ENCODE measurements at regions not wholly inside any gene's neighbourhood (a gene's known extent, or its start where the extent isn't known, plus 50 kb on each side); places are given as distances from the start of the nearest gene placed in this dataset.

GRCh38 chr2:21281384-21281783, 157.6 kb downstream of the TDRD15 start:
- H3K27ac ChIP-seq, result no peak overlapping the region
- H3K4me3 ChIP-seq, result no peak overlapping the region
- no peak for TF ChIP-seq POLR2AphosphoS5 (IDR thresholded peaks at IDR 0.05; ENCODE audit: insufficient read depth in 1 of 2, low read depth in 1 of 2)
- TF ChIP-seq CTCF (IDR thresholded peaks at IDR 0.05), result no peak
- no peak for TF ChIP-seq POLR2A (IDR thresholded peaks at IDR 0.05)
- H3K36me3 ChIP-seq, result no peaks in the 10 kb centered on the region
- no peaks in the 10 kb centered on the region for H3K4me1 ChIP-seq
- no peak for DNase-seq (ENCODE audit: extremely low spot score in 2 of 2)
- no peaks in the 10 kb centered on the region for H3K9me3 ChIP-seq
- H3K27me3 ChIP-seq, result no peaks in the 10 kb centered on the region
- intact Hi-C loops (cut with DNase I), result no loop called here

GRCh38 chr2:21281791-21282514, 158.2 kb downstream of the TDRD15 start:
- DNase-seq (ENCODE audit: extremely low spot score in 2 of 2), result no peak
- H3K36me3 ChIP-seq, result no peaks in the 10 kb centered on the region
- no peaks in the 10 kb centered on the region for H3K27me3 ChIP-seq
- TF ChIP-seq CTCF (IDR thresholded peaks at IDR 0.05), result no peak
- no peak for TF ChIP-seq POLR2A (IDR thresholded peaks at IDR 0.05)
- TF ChIP-seq POLR2AphosphoS5 (IDR thresholded peaks at IDR 0.05; ENCODE audit: insufficient read depth in 1 of 2, low read depth in 1 of 2), result no peak
- H3K4me3 ChIP-seq, result no peak overlapping the region
- no peak overlapping the region for H3K27ac ChIP-seq
- intact Hi-C loops (cut with DNase I), result no loop called here
- H3K4me1 ChIP-seq, result no peaks in the 10 kb centered on the region
- no peaks in the 10 kb centered on the region for H3K9me3 ChIP-seq

GRCh38 chr2:21282515-21282898, 158.7 kb downstream of the TDRD15 start:
- TF ChIP-seq POLR2AphosphoS5 (IDR thresholded peaks at IDR 0.05; ENCODE audit: insufficient read depth in 1 of 2, low read depth in 1 of 2) (no peak), CTCF (IDR thresholded peaks at IDR 0.05) (no peak), POLR2A (IDR thresholded peaks at IDR 0.05) (no peak)
- Histone ChIP-seq H3K27me3 (no peaks in the 10 kb centered on the region), H3K4me1 (no peaks in the 10 kb centered on the region), H3K9me3 (no peaks in the 10 kb centered on the region), H3K36me3 (no peaks in the 10 kb centered on the region), H3K4me3 (no peak overlapping the region), H3K27ac (no peak overlapping the region)
- DNase-seq (ENCODE audit: extremely low spot score in 2 of 2), result no peak
- intact Hi-C loops (cut with DNase I), result no loop called here

- TF ChIP-seq POLR2A (IDR thresholded peaks at IDR 0.05) (no peak), CTCF (IDR thresholded peaks at IDR 0.05) (no peak), POLR2AphosphoS5 (IDR thresholded peaks at IDR 0.05; ENCODE audit: insufficient read depth in 1 of 2, low read depth in 1 of 2) (no peak)
- no peaks in the 10 kb centered on the region for H3K9me3 ChIP-seq
- no peak for DNase-seq (ENCODE audit: extremely low spot score in 2 of 2)
- H3K4me3 ChIP-seq, result no peak overlapping the region
- no peaks in the 10 kb centered on the region for H3K36me3 ChIP-seq
- H3K27me3 ChIP-seq, result no peaks in the 10 kb centered on the region
- no peaks in the 10 kb centered on the region for H3K4me1 ChIP-seq
- intact Hi-C loops (cut with DNase I), result no loop called here
- no peak overlapping the region for H3K27ac ChIP-seq
Observed at GRCh38 chr2:21288299-21288698, 164.5 kb downstream of the TDRD15 start.

- DNase-seq (ENCODE audit: extremely low spot score in 2 of 2), result no peak
- no peak for TF ChIP-seq POLR2A (IDR thresholded peaks at IDR 0.05)
- TF ChIP-seq CTCF (IDR thresholded peaks at IDR 0.05), result no peak
- no peak for TF ChIP-seq POLR2AphosphoS5 (IDR thresholded peaks at IDR 0.05; ENCODE audit: insufficient read depth in 1 of 2, low read depth in 1 of 2)
- Histone ChIP-seq H3K27me3 (no peaks in the 10 kb centered on the region), H3K36me3 (no peaks in the 10 kb centered on the region), H3K4me1 (no peaks in the 10 kb centered on the region), H3K4me3 (no peak overlapping the region), H3K9me3 (no peaks in the 10 kb centered on the region), H3K27ac (no peak overlapping the region)
- intact Hi-C loops (cut with DNase I), result no loop called here
Observed at GRCh38 chr2:21288739-21289520, 165.2 kb downstream of the TDRD15 start.

All from vagina (tissue), 2 donors.